ENCODE measurements at regions not wholly inside any gene's neighbourhood (a gene's known extent, or its start where the extent isn't known, plus 50 kb on each side); places are given as distances from the start of the nearest gene placed in this dataset.

GRCh38 chr2:181754105-181754504 is 73.8 kb upstream of the NEUROD1 start (continued):
- TF ChIP-seq CUX1 (IDR thresholded peaks at IDR 0.05; ENCODE audit: insufficient replicate concordance, low read depth, low read length) = no peak
- no peak for TF ChIP-seq JUND (IDR thresholded peaks at IDR 0.05; ENCODE audit: low read depth, low read length)
- TF ChIP-seq YY1 (IDR thresholded peaks at IDR 0.05; ENCODE audit: low read depth, low read length) = no peak
- no peak for TF ChIP-seq CHD1 (IDR thresholded peaks at IDR 0.05; ENCODE audit: low read depth, low read length)
- TF ChIP-seq SREBF1 (IDR thresholded peaks at IDR 0.05; ENCODE audit: low read length) = no peak
- TF ChIP-seq EP300 (IDR thresholded peaks at IDR 0.05; ENCODE audit: borderline replicate concordance in 1 of 2, control insufficient read depth in 1 of 2, low read depth in 2 of 2, low read length in 2 of 2) = no peak
- no peak for TF ChIP-seq ELK1 (IDR thresholded peaks at IDR 0.05; ENCODE audit: low read depth, low read length)
- no peak for TF ChIP-seq PAX8 (IDR thresholded peaks at IDR 0.05)
- TF ChIP-seq MTA2 (IDR thresholded peaks at IDR 0.05; ENCODE audit: low read depth) = no peak
- TF ChIP-seq IRF5 (IDR thresholded peaks at IDR 0.05; ENCODE audit: borderline replicate concordance) = no peak
- TF ChIP-seq POLR2A (IDR thresholded peaks at IDR 0.05; ENCODE audit: low read depth, low read length) = no peak

Measured in GM12878 (cell line).